Muscle of leg (tissue), 3 donors: ENCODE measurements at regions not wholly inside any gene's neighbourhood (a gene's known extent, or its start where the extent isn't known, plus 50 kb on each side); places are given as distances from the start of the nearest gene placed in this dataset.

Experiments used
- DNase-seq: peaks from one replicate; pipeline ENCODE4 v3.0.0; 2013
- H3K27ac ChIP-seq: one replicate; pipeline ENCODE4 v1.5.1; 2013; ENCODE audit warnings: mild to moderate bottlenecking, low read length, control low read depth
- H3K27me3 ChIP-seq: one replicate; pipeline ENCODE4 v1.6.1; 2013; ENCODE audit warnings: low read length; ENCODE audit not compliant: control insufficient read depth, insufficient read depth
- H3K36me3 ChIP-seq: one replicate; pipeline ENCODE4 v1.6.1; 2013; ENCODE audit warnings: low read length; ENCODE audit not compliant: control insufficient read depth, insufficient read depth
- H3K4me1 ChIP-seq: one replicate; pipeline ENCODE4 v1.6.1; 2013; ENCODE audit warnings: low read length; ENCODE audit not compliant: control insufficient read depth, insufficient read depth
- H3K4me3 ChIP-seq: one replicate; pipeline ENCODE4 v1.5.1; 2013; ENCODE audit warnings: low read length, control low read depth
- H3K9me3 ChIP-seq: replicated peaks from 2 replicates; pipeline ENCODE4 v1.6.1; 2013; ENCODE audit warnings: low read depth, low read length; ENCODE audit not compliant: control insufficient read depth
- WGBS: methylation state at CpG from one replicate; pipeline ENCODE4 v1.1.5; 2013; ENCODE audit warnings: missing lambda C conversion rate; ENCODE audit not compliant: insufficient coverage; 5-methylcytosine and 5-hydroxymethylcytosine counted together

DNA sequence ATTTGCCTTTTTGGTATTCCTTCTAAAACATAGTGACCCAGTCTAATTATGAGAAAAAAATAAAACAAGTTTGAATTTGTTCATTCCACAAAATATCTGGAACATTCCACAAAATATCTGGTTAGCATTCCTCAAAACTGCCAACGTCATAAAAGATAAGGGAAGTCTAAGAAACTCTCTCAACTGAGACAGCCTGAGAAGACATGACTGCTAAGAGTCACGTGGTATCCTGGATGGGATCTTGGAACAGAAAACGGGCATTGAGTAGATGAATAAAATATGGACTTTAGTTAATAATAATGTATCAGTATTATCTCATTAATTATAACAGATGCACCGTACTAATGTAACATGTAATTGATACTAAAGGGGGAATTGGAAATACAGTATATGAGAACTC lies 280.9 kb downstream of the ARAP2 start:
- no peaks in the 10 kb centered on the region for H3K36me3 ChIP-seq
- no peaks in the 10 kb centered on the region for H3K27me3 ChIP-seq
- WGBS, result no CpG with 5 or more reads among the region's 4 CpGs
- H3K27ac ChIP-seq, result no peak overlapping the region
- no peaks in the 10 kb centered on the region for H3K9me3 ChIP-seq
- DNase-seq, result no peak
- H3K4me3 ChIP-seq, result no peak overlapping the region
- no peaks in the 10 kb centered on the region for H3K4me1 ChIP-seq

DNA sequence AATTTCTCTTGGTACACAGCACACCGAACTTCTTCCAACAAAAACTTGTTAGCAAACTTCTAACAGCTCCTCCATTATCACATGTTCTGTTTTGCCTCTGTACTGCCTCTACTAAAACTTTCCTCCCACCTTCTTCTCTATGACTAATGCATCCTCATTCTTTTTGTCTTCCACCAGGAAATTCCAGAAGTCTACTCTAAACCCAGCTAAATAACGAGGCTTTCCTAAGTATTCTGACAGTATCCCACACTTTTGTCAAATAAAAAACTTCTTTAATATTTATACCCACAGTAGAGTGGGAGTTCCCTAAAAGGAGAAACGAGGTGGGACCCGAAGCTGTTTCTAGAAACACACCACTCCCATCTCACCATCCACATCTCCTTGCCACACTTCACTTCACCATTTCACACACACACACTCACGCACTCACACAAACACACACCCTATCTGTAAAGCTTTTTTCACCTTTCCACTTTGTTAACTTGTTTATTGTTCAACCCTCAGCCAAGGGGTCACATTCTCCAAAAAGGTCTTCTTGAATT lies 280.3 kb downstream of the ARAP2 start:
- H3K36me3 ChIP-seq, result no peaks in the 10 kb centered on the region
- no peaks in the 10 kb centered on the region for H3K9me3 ChIP-seq
- no peaks in the 10 kb centered on the region for H3K27me3 ChIP-seq
- no peak overlapping the region for H3K27ac ChIP-seq
- 73% methylated on average over 4 of the region's 5 CpGs for WGBS
- no peak for DNase-seq
- H3K4me1 ChIP-seq, result no peaks in the 10 kb centered on the region
- no peak overlapping the region for H3K4me3 ChIP-seq

DNA sequence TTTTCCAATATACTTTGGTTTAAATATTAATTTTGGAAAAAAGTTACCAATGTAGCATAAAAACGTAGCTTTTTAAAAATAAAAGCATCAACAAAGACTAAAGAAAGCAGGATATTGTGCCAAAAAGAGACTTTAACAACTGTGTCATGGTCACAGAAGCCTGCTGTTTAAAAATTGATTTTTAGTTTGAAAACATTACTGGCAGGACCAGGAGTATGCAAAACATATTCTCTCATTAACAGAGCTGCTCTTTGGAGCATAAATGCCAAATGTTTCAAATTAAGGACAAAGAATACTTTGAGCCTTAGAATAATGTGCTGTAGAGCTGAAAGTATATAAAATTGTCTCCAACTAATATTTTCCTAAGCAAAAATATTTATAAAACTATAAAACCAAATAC lies 279.0 kb downstream of the ARAP2 start:
- Histone ChIP-seq H3K36me3 (no peaks in the 10 kb centered on the region), H3K4me3 (no peak overlapping the region), H3K27me3 (no peaks in the 10 kb centered on the region), H3K4me1 (no peaks in the 10 kb centered on the region), H3K9me3 (no peaks in the 10 kb centered on the region), H3K27ac (no peak overlapping the region)
- no CpG with 5 or more reads among the region's 1 CpG for WGBS
- no peak for DNase-seq

GRCh38 chr4:35966566-35966965 lies 277.7 kb downstream of the ARAP2 start:
- H3K4me3 ChIP-seq, result no peak overlapping the region
- H3K4me1 ChIP-seq, result no peaks in the 10 kb centered on the region

GRCh38 chr4:35970366-35970960 lies 273.9 kb downstream of the ARAP2 start:
- Histone ChIP-seq H3K4me3 (no peak overlapping the region), H3K4me1 (no peaks in the 10 kb centered on the region), H3K27ac (no peak overlapping the region), H3K27me3 (no peaks in the 10 kb centered on the region), H3K9me3 (no peaks in the 10 kb centered on the region), H3K36me3 (no peaks in the 10 kb centered on the region)
- no peak for DNase-seq
- WGBS, result no CpG with 5 or more reads among the region's 1 CpG

More at GRCh38 chr4:35966566-35966965, 277.7 kb downstream of the ARAP2 start:
- no peak overlapping the region for H3K27ac ChIP-seq
- no peaks in the 10 kb centered on the region for H3K9me3 ChIP-seq
- no peak for DNase-seq
- H3K27me3 ChIP-seq, result no peaks in the 10 kb centered on the region
- H3K36me3 ChIP-seq, result no peaks in the 10 kb centered on the region

GRCh38 chr4:35972814-35973213 lies 271.5 kb downstream of the ARAP2 start:
- H3K27ac ChIP-seq, result no peak overlapping the region
- H3K36me3 ChIP-seq, result no peaks in the 10 kb centered on the region
- H3K4me3 ChIP-seq, result no peak overlapping the region
- no peaks in the 10 kb centered on the region for H3K4me1 ChIP-seq
- H3K9me3 ChIP-seq, result no peaks in the 10 kb centered on the region
- no peaks in the 10 kb centered on the region for H3K27me3 ChIP-seq
- WGBS, result no CpG with 5 or more reads among the region's 4 CpGs
- DNase-seq, result no peak

DNA sequence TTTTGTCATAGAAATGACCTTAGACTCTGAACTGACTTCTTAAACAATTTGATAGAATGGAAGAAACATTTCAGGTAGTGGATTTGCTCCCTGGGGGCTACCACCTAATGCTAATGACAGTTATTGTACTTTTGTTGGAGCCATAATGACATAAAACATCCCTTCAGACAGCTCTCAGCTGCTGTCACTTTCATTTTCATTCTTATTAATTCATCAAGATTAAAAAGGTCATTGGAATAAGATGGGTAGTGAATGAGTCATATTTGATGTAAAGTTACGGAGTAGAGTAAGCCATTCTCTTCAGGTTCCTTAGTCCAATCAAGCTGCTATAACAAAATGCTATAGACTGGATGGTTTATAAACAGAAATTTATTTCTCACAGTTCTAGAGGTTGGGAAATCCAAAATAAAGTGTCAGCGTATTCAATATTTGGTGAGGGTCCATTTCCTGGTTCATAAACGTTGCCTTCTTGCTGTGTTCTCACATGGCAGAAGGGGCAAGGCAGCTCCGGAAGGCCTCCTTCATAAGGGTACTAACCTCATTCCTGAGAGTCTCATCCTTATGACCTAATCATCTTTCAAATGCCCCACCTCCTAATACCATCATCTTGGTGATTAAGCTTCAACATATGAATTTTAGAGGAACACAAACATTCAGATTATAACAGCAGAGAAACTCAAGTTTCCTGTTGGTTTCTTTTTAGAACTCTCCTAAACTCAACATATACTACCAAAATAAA lies 268.5 kb downstream of the ARAP2 start:
- 86% methylated on average over 1 of the region's 4 CpGs for WGBS
- H3K27me3 ChIP-seq, result no peaks in the 10 kb centered on the region
- no peaks in the 10 kb centered on the region for H3K36me3 ChIP-seq
- no peak for DNase-seq
- H3K4me3 ChIP-seq, result no peak overlapping the region
- no peak overlapping the region for H3K27ac ChIP-seq
- no peaks in the 10 kb centered on the region for H3K9me3 ChIP-seq
- no peaks in the 10 kb centered on the region for H3K4me1 ChIP-seq

- H3K4me1 ChIP-seq, result no peaks in the 10 kb centered on the region
- no peak for DNase-seq
- H3K27me3 ChIP-seq, result no peaks in the 10 kb centered on the region
- H3K4me3 ChIP-seq, result no peak overlapping the region
- no peaks in the 10 kb centered on the region for H3K36me3 ChIP-seq
- H3K27ac ChIP-seq, result no peak overlapping the region
- H3K9me3 ChIP-seq, result no peaks in the 10 kb centered on the region
Measured at GRCh38 chr4:35978551-35978950, 265.8 kb downstream of the ARAP2 start.

DNA sequence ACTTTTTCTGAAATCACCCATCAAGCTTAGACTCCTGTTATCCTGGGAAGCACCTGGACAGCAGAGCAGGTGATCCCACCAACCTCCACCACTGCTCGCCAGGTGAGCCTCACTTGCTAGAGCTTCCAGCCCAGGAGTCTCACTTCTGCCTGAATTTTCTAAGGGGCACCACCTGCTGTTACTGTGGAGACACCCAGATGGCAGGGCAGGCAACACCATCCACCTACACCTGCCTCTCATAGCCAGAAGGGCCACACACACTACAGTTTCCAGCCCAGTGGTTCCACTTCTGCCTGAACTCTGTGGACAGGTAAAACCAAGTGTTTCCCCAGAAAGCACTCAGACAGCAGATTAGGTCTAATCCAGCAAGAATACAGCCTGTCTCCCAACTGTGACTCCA lies 262.0 kb downstream of the ARAP2 start:
- no peaks in the 10 kb centered on the region for H3K4me1 ChIP-seq
- no peak overlapping the region for H3K27ac ChIP-seq
- no peaks in the 10 kb centered on the region for H3K36me3 ChIP-seq
- WGBS, result 100% methylated on average over 1 of the region's 1 CpG
- DNase-seq, result no peak
- no peaks in the 10 kb centered on the region for H3K27me3 ChIP-seq
- H3K9me3 ChIP-seq, result no peaks in the 10 kb centered on the region
- no peak overlapping the region for H3K4me3 ChIP-seq

DNA sequence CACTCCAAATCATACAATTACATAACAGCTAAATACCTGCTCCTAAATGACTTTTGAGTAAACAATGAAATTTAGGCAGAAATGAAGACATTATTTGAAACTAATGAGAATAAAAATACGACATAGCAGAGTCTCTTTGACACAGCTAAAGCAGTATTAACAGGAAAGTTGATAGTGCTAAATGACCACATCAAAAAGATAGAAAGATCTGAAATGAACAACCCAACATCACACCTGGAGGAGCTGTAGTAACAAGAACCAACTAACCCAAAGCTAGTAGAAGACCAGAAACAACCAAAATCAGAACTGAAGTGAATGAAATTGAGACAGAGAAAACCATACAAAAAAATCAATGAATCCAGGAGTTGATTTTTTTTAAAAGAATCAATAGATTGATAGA lies 257.8 kb downstream of the ARAP2 start:
- H3K9me3 ChIP-seq, result no peaks in the 10 kb centered on the region
- H3K4me1 ChIP-seq, result no peaks in the 10 kb centered on the region
- H3K36me3 ChIP-seq, result no peaks in the 10 kb centered on the region
- no CpG with 5 or more reads among the region's 1 CpG for WGBS
- no peaks in the 10 kb centered on the region for H3K27me3 ChIP-seq
- H3K27ac ChIP-seq, result no peak overlapping the region
- no peak overlapping the region for H3K4me3 ChIP-seq
- DNase-seq, result no peak
